Natural killer cell (primary cell): ENCODE measurements at regions not wholly inside any gene's neighbourhood (a gene's known extent, or its start where the extent isn't known, plus 50 kb on each side); places are given as distances from the start of the nearest gene placed in this dataset.

ENCODE experiments used
- ATAC-seq, 3 donors: fragments of 150-1000 bp in 2 of 3; fragments of 200-7000 bp in 1 of 3; cut with Tn5 transposase; 1 replicate in 1 of 3; 2 replicates in 2 of 3; pipeline ENCODE4 v1.10.0; 2021; ENCODE audit warnings: mild to moderate bottlenecking in 2 of 3, moderate library complexity in 2 of 3
- DNase-seq, 2 donors: peaks; one replicate each; pipeline versions ENCODE4 v3.0.0 to v3.0.0-alpha.2; 2013 to 2021; ENCODE audit warnings: mixed read lengths in 1 of 2
- H3K27ac ChIP-seq: one replicate; pipeline ENCODE4 v1.5.1; 2013; ENCODE audit warnings: mild to moderate bottlenecking, low read length
- H3K27me3 ChIP-seq: one replicate; pipeline ENCODE4 v1.6.1; 2013; ENCODE audit warnings: low read length; ENCODE audit not compliant: control insufficient read depth, insufficient read depth
- H3K36me3 ChIP-seq: one replicate; pipeline ENCODE4 v1.6.1; 2013; ENCODE audit warnings: low read length; ENCODE audit not compliant: control insufficient read depth, insufficient read depth
- H3K4me1 ChIP-seq: one replicate; pipeline ENCODE4 v1.6.1; 2013; ENCODE audit warnings: low read length; ENCODE audit not compliant: control insufficient read depth, insufficient read depth
- H3K4me3 ChIP-seq: one replicate; pipeline ENCODE4 v1.5.1; 2013; ENCODE audit warnings: low read length
- H3K9me3 ChIP-seq: one replicate; pipeline ENCODE4 v1.6.1; 2013; ENCODE audit warnings: low read length; ENCODE audit not compliant: control insufficient read depth, insufficient read depth
- H3K27ac Mint-ChIP-seq, 2 donors: one replicate each; pipeline ENCODE4 v1.8.0; 2022; ENCODE audit warnings: mild to moderate bottlenecking in 2 of 2, mixed read lengths in 2 of 2, moderate library complexity in 1 of 2
- H3K27me3 Mint-ChIP-seq, 2 donors: one replicate each; pipeline ENCODE4 v1.8.0; 2022; ENCODE audit warnings: low read depth in 2 of 2, mixed read lengths in 2 of 2
- H3K36me3 Mint-ChIP-seq: one replicate; pipeline ENCODE4 v1.8.0; 2022; ENCODE audit warnings: mixed read lengths
- H3K4me1 Mint-ChIP-seq, 2 donors: one replicate each; pipeline ENCODE4 v1.8.0; 2022; ENCODE audit warnings: mixed read lengths in 2 of 2
- H3K4me3 Mint-ChIP-seq: one replicate; pipeline ENCODE4 v1.8.0; 2022; ENCODE audit warnings: mild to moderate bottlenecking, moderate library complexity, mixed read lengths
- H3K9me3 Mint-ChIP-seq, 2 donors: one replicate each; pipeline ENCODE4 v1.8.0; 2022; ENCODE audit warnings: mixed read lengths in 2 of 2
- WGBS: methylation state at CpG from one replicate; pipeline ENCODE4 v1.1.7; 2013; ENCODE audit warnings: missing lambda C conversion rate; ENCODE audit not compliant: insufficient coverage; 5-methylcytosine and 5-hydroxymethylcytosine counted together
- intact Hi-C: fragments of 100-400 bp; cut with micrococcal nuclease; formaldehyde crosslinking; loops from one replicate; pipeline ENCODE4 v1.14.2; 2022
- TF ChIP-seq, protein P1 (sequence below): fragments of 200-600 bp; IDR thresholded peaks from one replicate; pipeline ENCODE4 v1.8.0; 2022; ENCODE audit warnings: antibody characterized with exemption

DNA sequence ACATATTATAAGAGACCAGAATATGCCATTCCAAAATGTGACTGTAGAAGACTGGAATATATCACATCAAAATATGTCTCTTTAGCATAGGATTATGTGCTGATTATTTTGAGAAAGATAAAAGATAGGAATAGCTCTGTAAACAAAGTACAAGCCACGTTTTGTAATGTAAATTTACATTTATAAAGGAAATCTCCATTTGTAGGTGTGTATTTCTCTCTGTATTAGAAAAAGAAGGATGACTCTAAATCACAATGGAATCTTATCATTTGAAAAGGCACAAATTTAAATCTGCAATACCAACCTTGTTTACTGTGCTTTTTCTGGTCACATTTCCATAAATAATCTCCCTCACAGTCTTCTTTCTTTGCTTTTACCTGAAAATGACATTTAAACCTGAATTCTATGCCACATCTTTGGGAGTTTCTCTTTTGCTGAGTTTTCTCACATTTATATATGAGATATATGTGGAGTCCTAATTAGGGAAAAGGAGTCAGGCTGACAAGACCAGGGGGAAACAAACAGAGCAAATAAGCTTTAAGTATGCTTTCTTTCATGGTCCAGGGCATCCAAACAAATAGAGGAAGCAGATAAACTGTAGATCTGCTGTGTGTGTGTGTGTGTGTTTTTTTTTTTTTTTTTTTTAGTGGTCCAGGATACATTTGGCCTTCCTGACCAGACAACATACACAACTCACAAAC lies 244.0 kb downstream of the CPXCR1 start:
- WGBS, result no CpG with 5 or more reads among the region's 1 CpG
- no peak for DNase-seq
- no peaks in the 10 kb centered on the region for H3K4me1 ChIP-seq
- H3K36me3 ChIP-seq, result no peaks in the 10 kb centered on the region
- H3K27me3 ChIP-seq, result no peaks in the 10 kb centered on the region
- H3K4me3 ChIP-seq, result no peak overlapping the region
- H3K27ac Mint-ChIP-seq, result no peak overlapping the region
- no peak for ATAC-seq
- TF ChIP-seq, protein P1, sequence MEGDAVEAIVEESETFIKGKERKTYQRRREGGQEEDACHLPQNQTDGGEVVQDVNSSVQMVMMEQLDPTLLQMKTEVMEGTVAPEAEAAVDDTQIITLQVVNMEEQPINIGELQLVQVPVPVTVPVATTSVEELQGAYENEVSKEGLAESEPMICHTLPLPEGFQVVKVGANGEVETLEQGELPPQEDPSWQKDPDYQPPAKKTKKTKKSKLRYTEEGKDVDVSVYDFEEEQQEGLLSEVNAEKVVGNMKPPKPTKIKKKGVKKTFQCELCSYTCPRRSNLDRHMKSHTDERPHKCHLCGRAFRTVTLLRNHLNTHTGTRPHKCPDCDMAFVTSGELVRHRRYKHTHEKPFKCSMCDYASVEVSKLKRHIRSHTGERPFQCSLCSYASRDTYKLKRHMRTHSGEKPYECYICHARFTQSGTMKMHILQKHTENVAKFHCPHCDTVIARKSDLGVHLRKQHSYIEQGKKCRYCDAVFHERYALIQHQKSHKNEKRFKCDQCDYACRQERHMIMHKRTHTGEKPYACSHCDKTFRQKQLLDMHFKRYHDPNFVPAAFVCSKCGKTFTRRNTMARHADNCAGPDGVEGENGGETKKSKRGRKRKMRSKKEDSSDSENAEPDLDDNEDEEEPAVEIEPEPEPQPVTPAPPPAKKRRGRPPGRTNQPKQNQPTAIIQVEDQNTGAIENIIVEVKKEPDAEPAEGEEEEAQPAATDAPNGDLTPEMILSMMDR, result no peak
- no peak overlapping the region for H3K4me3 Mint-ChIP-seq
- H3K9me3 Mint-ChIP-seq, result peaks cover 3 to 10% of the 10 kb centered on the region in 2 donors
- no peaks in the 10 kb centered on the region for H3K36me3 Mint-ChIP-seq
- intact Hi-C loops, result no loop called here
- H3K9me3 ChIP-seq, result no peaks in the 10 kb centered on the region
- no peaks in the 10 kb centered on the region for H3K4me1 Mint-ChIP-seq
- H3K27ac ChIP-seq, result no peak overlapping the region
- no peaks in the 10 kb centered on the region for H3K27me3 Mint-ChIP-seq

DNA sequence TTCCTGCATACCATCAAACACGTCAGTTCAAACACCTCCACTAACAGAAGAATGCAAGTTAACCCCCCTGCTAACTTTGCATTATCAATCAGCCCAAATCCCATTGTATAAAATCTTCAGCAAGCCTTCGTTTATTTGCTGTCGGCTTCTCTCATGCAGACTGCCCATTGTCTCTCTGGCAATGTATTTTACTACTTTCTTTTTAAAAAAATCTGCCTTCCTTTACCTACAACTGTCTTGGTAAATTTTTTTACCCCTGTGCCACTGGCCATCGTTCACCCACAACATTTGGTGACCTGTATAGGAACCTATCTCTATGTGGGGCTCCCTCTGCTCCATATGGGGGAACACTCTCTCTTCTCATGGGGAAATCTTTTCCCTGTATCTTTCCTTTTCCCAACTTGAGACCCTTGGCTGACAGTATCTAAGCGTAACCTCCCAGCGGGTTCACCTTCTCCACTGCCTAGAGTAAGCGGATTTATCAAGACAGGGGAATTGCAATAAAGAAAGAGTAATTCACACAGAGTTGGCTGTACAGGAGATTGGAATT lies 244.6 kb downstream of the CPXCR1 start:
- Mint-ChIP-seq H3K4me3 (no peak overlapping the region), H3K36me3 (no peaks in the 10 kb centered on the region), H3K9me3 (peaks cover 3 to 10% of the 10 kb centered on the region in 2 donors), H3K27me3 (no peaks in the 10 kb centered on the region), H3K4me1 (no peaks in the 10 kb centered on the region), H3K27ac (no peak overlapping the region)
- WGBS, result 35% methylated on average over 4 of the region's 7 CpGs
- Histone ChIP-seq H3K4me1 (no peaks in the 10 kb centered on the region), H3K36me3 (no peaks in the 10 kb centered on the region), H3K27me3 (no peaks in the 10 kb centered on the region), H3K4me3 (no peak overlapping the region), H3K9me3 (no peaks in the 10 kb centered on the region), H3K27ac (no peak overlapping the region)
- TF ChIP-seq, protein P1, result no peak
- DNase-seq (no peak), ATAC-seq (no peak)
- intact Hi-C loops, result no loop called here

DNA sequence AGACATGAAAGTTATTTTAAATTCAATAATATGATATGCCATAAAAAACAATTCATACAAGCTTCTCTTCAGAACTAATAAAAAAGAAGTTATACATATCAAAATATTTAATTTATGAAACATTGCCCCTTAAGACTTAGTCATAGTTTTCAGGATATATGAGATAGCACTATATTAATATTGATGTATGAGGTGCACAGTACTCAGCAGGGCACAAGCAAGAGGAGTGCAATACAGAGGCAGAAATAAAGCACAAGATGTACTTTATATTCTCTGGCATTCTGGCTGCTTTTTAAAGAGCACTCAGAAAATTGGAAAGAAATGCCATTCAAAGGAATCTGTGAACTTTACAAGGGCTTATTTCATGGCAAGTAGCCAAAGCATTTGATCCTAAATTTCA lies 274.9 kb downstream of the CPXCR1 start:
- ATAC-seq (no peak), DNase-seq (no peak)
- Histone ChIP-seq H3K27ac (no peak overlapping the region), H3K4me3 (no peak overlapping the region), H3K9me3 (no peaks in the 10 kb centered on the region), H3K36me3 (no peaks in the 10 kb centered on the region), H3K4me1 (no peaks in the 10 kb centered on the region), H3K27me3 (no peaks in the 10 kb centered on the region)
- no peaks in the 10 kb centered on the region for H3K36me3 Mint-ChIP-seq
- H3K4me1 Mint-ChIP-seq, result no peaks in the 10 kb centered on the region
- no peak overlapping the region for H3K27ac Mint-ChIP-seq
- TF ChIP-seq, protein P1, result no peak
- no peaks in the 10 kb centered on the region for H3K27me3 Mint-ChIP-seq
- intact Hi-C loops, result no loop called here
- H3K9me3 Mint-ChIP-seq, result peaks cover 0 to 8% of the 10 kb centered on the region in 2 donors
- H3K4me3 Mint-ChIP-seq, result no peak overlapping the region

DNA sequence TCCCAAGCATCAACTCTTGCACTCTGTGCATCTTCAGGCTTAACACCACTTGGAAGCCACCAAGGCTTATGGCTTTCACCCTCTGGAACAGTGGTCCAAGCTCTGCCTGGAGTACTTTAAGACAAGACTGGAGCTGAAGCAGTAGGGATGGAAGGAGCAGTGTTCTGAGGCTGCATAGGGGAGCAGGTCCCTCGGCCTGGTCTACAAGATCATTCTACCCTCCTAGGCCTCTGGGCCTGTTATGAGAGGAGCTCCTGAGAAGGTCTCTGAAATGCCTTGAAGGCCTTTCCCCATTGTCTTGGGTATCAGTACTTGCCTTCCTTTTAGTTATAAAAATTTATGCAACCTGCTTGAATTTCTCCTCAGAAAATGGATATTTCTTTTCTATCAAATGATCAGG lies 286.7 kb downstream of the CPXCR1 start:
- no CpG with 5 or more reads among the region's 1 CpG for WGBS

More for the DNA sequence above, 286.7 kb downstream of the CPXCR1 start:
- Histone ChIP-seq H3K4me1 (no peaks in the 10 kb centered on the region), H3K4me3 (no peak overlapping the region), H3K27ac (no peak overlapping the region), H3K27me3 (no peaks in the 10 kb centered on the region), H3K36me3 (no peaks in the 10 kb centered on the region), H3K9me3 (no peaks in the 10 kb centered on the region)
- intact Hi-C loops, result no loop called here
- no peaks in the 10 kb centered on the region for H3K27me3 Mint-ChIP-seq
- TF ChIP-seq, protein P1, result no peak
- H3K27ac Mint-ChIP-seq, result no peak overlapping the region
- H3K9me3 Mint-ChIP-seq, result peaks cover 2 to 11% of the 10 kb centered on the region in 2 donors
- no peak overlapping the region for H3K4me3 Mint-ChIP-seq
- no peaks in the 10 kb centered on the region for H3K4me1 Mint-ChIP-seq
- DNase-seq (no peak), ATAC-seq (no peak)
- H3K36me3 Mint-ChIP-seq, result no peaks in the 10 kb centered on the region
